DMS 273 (cell line): ENCODE measurements at regions not wholly inside any gene's neighbourhood (a gene's known extent, or its start where the extent isn't known, plus 50 kb on each side); places are given as distances from the start of the nearest gene placed in this dataset.

Experiments
- DNase-seq: peaks from one replicate; lab custom pipeline; 2025; ENCODE audit not compliant: unreplicated experiment; lab: John Stamatoyannopoulos, UW

DNA sequence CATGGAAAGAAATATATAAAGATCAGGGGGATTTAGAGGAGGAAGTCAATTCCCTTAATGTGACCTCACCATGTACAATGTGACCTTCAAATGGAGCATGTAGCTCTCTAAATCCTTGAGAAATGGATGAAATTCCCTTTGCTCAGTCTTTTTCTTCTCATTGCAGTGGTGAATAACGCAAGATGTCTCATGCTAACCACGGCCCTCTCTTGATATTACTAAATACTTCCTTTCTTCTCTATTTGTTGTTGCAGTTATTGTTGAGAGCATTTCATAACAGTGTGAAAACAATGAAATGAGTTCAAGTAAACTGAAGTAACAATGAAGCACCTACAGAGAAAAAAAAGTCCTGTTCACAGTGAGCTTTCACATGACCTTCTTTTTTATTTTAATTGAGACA lies 55.6 kb downstream of the ZNF281 start:
- DNase-seq, result no peak

DNA sequence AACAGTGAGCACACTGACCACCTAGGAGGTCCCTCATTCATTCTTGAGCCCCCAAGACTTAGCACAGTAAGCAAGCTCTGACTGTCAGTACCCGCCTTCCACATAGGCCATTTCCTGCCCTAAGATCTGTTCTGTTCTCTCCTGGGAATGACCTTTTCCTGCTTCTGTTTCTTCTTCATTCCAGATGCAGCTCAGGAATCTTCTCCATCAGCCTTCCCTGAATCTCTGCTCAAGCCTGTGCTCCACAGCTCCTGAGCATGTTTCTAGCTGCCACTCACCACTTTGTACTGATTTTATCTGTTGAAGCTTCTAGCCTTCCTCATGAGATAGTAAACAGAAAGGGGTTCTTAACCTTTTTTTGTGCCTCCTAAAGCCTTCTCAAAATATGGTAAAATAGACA lies 56.6 kb downstream of the ZNF281 start:
- DNase-seq, result no peak

GRCh38 chr1:200351826-200352549 lies 57.8 kb downstream of the ZNF281 start:
- no peak for DNase-seq

DNA sequence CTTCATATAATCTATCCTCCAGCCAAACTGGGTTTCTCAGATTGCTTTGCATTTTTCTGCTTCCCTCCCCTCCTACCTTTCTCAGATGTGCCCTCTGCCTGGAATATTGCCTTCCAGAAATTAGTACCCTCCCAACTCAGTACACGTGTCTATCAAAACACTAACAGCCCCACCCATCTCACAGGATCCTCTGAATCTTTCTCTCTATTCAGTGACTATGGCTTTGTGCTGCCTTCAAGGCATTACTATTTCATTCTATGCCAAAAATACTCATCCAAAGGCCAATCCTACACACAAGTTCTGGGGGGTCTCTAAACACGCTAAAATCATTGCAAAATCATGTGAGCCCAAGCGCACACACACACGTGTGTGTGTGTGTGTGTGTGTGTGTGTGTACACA lies 58.4 kb downstream of the ZNF281 start:
- DNase-seq, result no peak

DNA sequence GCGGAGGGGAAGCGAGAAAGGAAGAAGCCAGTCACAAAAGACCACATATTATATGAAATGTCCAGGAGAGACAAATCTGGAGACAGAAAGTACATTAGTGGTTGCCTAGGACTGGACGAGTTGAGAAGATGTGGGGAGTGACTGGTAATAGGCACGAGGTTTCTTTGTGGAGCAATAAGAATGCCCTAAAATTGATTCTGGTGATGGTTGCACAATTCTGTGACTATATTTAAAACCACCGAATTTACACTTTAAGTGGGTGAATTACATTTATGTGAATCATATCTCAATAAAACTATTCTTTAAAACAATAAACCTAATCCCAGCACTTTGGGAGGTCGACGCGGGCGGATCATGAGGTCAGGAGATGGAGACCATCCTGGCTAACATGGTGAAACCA lies 63.1 kb downstream of the ZNF281 start:
- DNase-seq, result no peak

GRCh38 chr1:200345520-200345919 lies 64.3 kb downstream of the ZNF281 start:
- no peak for DNase-seq

DNA sequence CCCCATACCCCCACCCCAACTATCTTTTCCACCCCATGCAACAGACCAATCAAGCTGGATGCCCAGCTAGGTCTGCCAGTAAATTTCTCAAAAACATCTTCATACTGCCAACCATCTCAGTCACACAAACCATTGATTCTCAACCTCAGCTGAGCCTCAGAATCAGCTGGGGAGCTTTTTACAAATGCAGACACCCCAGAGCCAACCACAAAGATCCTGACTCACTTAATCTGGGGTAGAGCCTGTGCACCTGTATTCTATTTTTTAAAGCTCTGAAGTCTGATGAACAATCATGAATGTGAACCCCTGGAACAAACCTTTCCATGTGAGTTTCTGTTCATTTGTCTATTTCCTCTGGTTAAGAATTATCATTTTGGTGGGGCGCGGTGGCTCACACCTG lies 66.0 kb downstream of the ZNF281 start:
- DNase-seq, result no peak

DNA sequence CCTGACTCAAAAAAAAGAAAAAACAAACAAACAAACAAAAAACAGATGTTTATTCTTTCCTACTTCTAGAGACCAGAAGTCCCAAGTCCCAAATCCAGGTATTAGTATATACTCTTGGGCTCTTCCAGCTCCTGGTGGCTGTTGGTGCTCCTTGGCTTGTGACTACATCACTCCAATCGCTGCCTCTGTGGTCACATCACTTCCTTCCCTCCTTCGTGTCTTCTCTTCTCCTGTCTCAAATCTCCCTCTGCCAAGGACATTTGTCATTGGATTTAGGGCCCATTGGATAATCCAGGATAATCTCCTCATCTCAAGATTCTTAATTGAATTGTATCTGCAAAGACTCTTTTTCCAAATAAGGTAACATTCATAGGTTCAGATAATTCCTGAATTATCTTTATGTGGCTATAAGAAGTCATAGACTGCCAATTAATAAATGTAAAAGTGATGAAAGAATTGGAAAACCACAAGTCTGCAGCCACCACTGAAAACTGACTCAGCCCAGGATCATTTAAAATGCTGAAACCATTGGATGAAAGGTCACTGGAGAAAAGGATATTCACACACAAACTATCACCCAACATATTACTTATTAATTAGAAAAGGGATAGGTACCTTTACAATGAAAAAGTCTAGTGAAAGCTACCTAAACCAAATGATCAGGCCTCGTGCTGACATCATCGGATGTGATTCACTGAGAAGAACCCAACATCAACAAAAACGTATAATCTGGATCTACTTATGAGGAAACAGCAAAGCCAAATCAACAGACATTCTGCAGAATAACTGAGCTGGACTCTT lies 67.1 kb downstream of the ZNF281 start:
- DNase-seq, result no peak

DNA sequence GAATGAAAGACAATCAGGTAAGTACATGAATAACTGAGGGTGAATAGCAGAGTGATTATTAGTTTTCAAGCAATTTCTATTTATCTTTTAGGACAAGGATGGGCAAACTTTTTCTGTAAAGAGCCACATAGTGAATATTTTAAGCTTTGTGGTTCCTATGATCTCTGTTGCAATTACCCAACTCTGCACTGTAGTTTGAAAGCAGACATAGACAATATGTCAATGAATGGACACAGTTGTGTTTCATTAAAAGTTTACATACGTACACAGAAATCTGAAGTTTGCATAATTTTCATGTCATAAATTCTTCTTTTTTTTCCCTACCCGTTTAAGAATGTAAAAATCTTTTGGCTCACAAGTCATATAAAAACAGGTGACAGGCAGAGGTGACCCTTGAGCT lies 71.4 kb downstream of the ZNF281 start:
- DNase-seq, result no peak

DNA sequence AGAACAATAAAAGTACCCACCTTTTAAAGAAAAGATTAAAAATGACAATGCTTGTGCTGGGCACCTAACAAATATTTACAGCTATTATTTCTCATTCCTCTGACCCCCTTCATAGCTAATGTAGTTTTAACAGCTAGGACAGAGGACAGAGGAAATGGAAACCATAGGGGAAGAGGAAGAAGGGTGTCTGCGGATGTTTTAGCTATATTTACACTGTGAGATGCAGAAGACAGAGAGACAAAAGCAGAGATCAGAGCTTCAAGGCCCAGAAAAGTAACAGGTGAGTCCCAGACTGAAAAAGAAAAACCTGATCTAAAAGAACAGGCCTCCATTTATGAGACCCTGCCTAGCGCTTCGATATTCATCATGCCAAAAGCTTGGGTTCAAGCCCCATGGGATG lies 72.0 kb downstream of the ZNF281 start:
- DNase-seq, result no peak

- no peak for DNase-seq
Measured at GRCh38 chr1:200337410-200337809, 72.4 kb downstream of the ZNF281 start.

DNA sequence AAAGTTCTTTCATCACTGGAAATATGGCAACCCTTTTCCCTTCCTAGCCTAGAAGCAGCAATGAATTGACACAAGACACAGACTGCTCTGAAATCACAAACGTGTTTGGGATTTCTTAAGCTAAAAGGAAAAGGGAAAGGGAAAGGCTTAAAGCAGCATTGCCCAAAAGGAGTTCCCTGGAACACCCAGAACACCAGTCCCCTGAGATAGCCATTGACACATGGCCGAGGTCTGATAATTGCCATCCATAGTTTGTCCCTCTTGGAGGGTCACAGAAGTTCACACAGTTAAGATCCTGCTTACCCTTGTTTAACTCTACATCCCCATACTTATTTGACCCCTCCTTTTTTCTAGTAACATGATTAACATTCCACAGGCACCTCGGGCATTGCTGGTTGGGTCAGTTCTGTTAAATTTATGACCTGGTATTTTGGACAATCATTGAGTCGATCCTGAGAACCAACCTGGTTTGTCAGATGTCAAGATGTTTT lies 72.9 kb downstream of the ZNF281 start:
- DNase-seq, result no peak

GRCh38 chr1:200336101-200336845 lies 73.6 kb downstream of the ZNF281 start:
- no peak for DNase-seq

- no peak for DNase-seq
Measured at GRCh38 chr1:200334661-200335256, 75.1 kb downstream of the ZNF281 start.

DNA sequence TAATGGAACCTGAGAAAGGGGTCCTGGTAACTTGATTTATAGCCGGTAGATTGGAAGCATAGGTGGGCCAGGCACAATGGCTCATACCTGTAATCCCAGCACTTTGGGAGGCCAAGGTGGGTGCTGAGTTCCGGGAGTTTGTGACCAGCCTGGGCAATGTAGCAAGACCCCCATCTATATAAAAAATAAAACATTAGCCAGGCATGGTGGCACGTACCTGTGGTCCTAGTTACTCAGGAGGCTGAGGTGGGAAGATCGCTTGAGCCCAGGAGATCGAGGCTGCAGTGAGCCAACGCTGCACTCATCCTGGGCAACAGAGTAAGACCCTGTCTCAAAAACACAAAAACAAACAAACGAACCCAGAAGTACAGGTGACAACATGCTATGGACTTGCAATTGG lies 76.5 kb downstream of the ZNF281 start:
- DNase-seq, result no peak

DNA sequence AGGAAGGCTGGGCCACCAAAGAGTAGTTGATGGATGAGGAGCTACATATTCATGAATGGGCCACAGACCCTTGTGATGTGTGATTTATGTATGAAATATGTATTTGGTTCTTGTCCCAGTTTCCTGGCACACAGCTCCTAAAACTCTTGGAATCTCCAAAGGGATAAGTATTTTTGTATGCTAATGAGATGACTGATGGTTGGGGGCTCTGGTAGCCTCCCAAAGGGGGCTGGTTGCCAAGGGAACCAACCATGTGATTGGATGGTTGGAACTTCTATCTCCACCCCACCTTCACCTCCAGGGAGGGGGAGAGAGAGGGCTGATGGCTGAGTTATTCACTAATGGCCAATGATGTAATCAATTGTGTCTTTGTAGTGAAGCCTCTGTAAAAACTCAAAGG lies 77.1 kb downstream of the ZNF281 start:
- no peak for DNase-seq

DNA sequence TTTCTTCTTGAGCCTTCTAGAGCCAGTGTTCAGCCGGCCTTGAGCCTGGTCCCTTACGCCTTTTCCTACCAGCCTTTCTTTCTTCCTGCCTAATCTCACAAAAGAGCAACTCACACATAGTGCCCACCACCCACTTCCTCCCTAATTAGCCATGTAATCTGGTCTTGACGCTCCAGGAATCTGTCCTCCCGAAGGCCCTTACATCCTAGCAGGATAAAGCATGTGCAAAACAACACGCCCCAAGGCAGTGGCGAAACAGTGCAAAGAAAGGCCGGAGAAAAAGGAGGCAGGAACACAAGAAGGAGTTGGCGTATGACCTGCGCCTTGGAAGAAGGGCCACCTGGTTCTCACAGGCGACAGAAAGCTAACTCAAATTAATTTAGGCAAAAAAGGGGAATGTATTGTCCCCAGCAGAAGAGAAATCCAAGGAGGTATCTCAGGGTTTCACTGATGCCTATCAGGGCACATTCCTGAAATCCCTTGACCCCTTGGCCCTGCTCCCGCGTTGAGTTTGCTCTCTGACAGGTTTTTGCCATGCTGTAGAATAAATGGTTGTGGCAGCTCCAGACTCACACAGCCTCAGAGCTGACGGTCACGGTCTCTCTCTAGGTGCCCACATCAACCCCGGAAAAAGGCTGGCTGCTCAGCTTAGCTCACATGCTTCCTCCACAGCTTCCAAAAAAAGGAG lies 79.0 kb downstream of the ZNF281 start:
- no peak for DNase-seq

DNA sequence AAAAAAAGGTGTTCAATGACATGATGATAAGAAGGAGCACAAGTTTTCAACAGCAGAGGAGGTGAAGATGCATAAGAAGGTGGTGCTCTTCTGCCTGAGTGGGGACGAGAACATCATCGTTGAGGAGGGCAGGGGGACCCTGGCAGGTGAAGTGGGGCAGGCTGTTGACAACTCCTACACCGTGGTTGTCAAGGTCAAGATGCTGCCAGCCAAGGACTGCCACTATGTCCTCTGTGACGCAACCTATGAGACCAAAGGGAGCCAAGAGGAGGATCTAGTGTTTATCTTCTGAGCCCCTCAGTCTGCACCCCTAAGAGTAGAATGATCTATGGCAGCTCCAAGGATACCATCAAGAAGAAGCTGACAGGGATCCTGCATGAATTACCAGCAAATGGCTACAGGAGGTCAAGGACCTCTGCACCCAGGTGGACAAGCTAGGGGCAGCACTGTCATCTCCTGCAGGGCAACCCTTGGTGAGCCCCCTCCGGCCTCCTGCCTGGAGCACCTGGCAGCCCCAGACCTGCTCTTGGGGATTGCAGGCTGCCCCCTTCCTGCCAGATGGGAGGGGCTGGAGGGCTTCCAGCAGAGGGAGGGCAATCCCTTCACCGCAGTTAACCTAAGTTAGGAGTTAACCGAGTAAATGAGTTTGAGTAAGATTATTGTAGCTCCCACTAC lies 80.5 kb downstream of the ZNF281 start:
- no peak for DNase-seq

DNA sequence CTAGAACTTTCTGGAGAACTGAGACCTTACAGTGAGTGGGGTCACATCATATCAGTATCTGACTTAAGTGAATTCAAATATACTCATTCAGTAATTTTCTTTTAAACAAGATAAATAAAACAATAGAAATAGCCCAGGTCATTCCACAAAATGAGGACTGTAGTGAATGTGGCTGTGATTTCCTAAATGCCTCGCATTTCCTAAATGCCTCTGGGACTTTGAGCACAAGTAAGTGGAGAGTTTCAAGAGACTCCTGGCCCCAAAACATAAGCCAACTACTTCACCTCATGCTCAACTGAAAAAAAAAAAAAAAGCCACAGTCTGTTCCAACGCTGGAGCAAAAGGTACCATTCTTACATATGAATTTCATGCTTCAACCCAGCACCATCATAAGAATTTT lies 81.5 kb downstream of the ZNF281 start:
- no peak for DNase-seq

DNA sequence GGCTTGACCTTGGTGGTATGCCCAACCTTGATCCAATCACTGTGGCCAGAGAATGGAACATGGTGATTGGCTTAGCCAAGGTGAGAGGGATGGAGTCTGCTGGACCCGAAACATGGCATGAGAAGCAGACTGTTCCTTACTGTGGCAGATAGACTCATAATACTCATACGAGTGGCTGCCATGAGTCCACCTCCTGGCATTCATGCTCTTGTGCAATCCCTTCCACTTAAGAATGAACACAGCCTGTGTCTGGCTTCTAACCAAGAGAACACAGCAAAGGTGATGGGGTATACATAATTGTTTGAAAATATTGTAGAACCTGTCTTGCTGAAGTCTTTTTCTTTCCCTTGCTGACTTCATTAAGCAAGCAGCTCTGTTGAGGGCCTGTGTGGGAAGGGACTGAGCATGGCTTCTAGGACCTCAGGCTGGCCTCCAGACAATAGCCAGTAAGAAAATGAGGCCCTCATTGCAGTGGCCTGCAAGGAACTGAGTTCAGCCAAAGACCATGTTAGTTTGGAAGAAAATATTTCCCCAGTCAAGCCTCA lies 85.9 kb downstream of the ZNF281 start:
- no peak for DNase-seq
